HUES64 (cell line): ENCODE measurements at regions not wholly inside any gene's neighbourhood (a gene's known extent, or its start where the extent isn't known, plus 50 kb on each side); places are given as distances from the start of the nearest gene placed in this dataset.
A peak's percentile ranks its signal among the peaks of the same experiment; 100 is the strongest.
"Not testable (repeated sequence)": the region's sequence is repeated elsewhere in the genome, so short reads cannot be mapped to it uniquely, and the experiment has no call there.

Experiments
- H3K27ac ChIP-seq: 2 replicates; pipeline ENCODE4 v1.7.0; 2013; ENCODE audit warnings: low read depth, low read length, inconsistent platforms
- H3K27me3 ChIP-seq: 2 replicates; pipeline ENCODE4 v1.6.1; 2013; ENCODE audit warnings: mild to moderate bottlenecking, low read length; ENCODE audit not compliant: insufficient read depth
- H3K36me3 ChIP-seq: 2 replicates; pipeline ENCODE4 v1.6.1; 2013; ENCODE audit warnings: mild to moderate bottlenecking, low read length; ENCODE audit not compliant: insufficient read depth
- H3K4me1 ChIP-seq: 2 replicates; pipeline ENCODE4 v1.6.1; 2013; ENCODE audit warnings: mild to moderate bottlenecking, low read length, moderate library complexity; ENCODE audit not compliant: insufficient read depth
- H3K4me3 ChIP-seq: 2 replicates; pipeline ENCODE4 v1.5.1; 2013; ENCODE audit warnings: mild to moderate bottlenecking, low read length, moderate library complexity
- H3K9ac ChIP-seq: 2 replicates; pipeline ENCODE4 v1.6.1; 2013; ENCODE audit warnings: mild to moderate bottlenecking, low read depth, low read length
- H3K9me3 ChIP-seq: 2 replicates; pipeline ENCODE4 v1.6.1; 2013; ENCODE audit warnings: low read depth, low read length; ENCODE audit not compliant: insufficient read depth
- WGBS: fragments of 150-250, 120-280 bp; methylation state at CpG from one replicate; pipeline ENCODE4 v1.1.7; 2013; ENCODE audit warnings: missing lambda C conversion rate; 5-methylcytosine and 5-hydroxymethylcytosine counted together

GRCh38 chrX:150216000-150216399, 147.1 kb upstream of the MAMLD1 start:
- H3K27me3 ChIP-seq, result peaks cover 18% of the 10 kb centered on the region
- H3K4me3 ChIP-seq, H3K9me3 ChIP-seq, H3K27ac ChIP-seq, H3K4me1 ChIP-seq, H3K36me3 ChIP-seq, H3K9ac ChIP-seq: not testable (repeated sequence)
- WGBS, result 70% methylated on average over 2 of the region's 4 CpGs

DNA sequence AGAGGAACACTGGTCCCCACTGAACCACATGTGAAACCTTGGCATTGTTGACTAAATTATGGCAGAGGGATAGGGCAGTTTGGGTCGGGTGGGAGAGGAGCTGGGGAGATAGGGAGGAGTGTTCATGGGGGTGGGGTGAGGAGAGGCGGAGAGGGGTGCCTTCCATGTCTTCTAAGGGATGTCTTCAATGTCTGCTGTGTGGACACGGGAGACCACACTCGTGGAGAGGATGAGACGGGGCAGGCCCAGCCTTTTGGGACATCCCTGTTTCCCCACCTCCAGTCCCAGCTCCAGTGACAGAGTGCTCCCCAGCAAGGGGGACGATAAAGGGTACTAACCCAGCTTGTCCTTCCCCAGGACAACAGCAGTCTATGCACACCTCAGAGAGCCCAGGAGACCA, 146.4 kb upstream of the MAMLD1 start:
- Histone ChIP-seq H3K27ac (no peak overlapping the region), H3K4me1 (peaks cover 9% of the 10 kb centered on the region; the same call in 1 of the 2 replicates), H3K9me3 (no peaks in the 10 kb centered on the region), H3K4me3 (no peak overlapping the region), H3K36me3 (no peaks in the 10 kb centered on the region), H3K9ac (no peak overlapping the region), H3K27me3 (peaks cover 26% of the 10 kb centered on the region)
- WGBS, result 92% methylated on average over 6 of the region's 6 CpGs

- peaks cover 9% of the 10 kb centered on the region; the same call in 1 of the 2 replicates for H3K4me1 ChIP-seq
- no peaks in the 10 kb centered on the region for H3K9me3 ChIP-seq
- no peak overlapping the region for H3K9ac ChIP-seq
- H3K36me3 ChIP-seq, result no peaks in the 10 kb centered on the region
- WGBS, result 57% methylated on average over 1 of the region's 5 CpGs
- peaks cover 29% of the 10 kb centered on the region for H3K27me3 ChIP-seq
- H3K27ac ChIP-seq, result no peak overlapping the region
- H3K4me3 ChIP-seq, result no peak overlapping the region
Observed at GRCh38 chrX:150217609-150218008, 145.5 kb upstream of the MAMLD1 start.

DNA sequence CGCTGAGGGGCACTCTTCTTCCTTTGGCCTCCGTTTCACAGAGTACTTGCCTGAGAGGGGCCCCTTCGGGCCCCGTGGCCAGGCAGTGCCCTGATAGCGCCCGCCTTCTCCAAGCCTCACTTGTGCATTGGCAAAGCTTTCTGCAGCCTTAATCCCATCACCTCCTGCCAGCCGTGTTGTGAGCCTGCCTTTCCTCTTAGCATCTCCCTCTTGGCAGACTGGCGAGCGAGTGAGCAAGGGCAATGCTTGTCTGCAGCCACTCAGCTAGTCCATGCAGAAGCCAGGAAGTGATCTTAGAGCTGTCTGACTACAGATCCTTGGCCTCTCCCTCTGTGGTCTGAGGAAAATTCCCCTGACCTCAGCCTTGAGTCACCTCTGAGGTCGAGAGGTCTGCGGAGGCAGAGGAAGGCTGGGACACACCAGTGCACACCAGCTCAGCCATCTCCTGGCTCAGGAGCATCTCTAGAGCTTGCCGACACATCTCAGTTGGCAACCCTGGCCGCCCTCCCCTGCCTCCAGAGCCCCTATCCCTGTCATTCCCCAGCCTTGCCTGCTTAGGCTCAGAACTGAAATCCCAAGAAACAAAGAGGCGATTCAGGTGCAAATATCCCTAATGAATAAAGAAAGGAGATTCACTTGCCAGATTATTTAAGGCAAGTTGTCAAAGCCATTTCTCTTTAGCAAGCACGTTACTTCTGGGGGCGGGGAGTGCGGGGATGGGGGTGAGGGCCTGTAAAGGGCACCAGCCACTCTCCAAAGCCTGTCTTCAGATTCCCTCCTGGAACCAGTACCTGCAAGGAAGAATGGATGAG, 143.5 kb upstream of the MAMLD1 start:
- Histone ChIP-seq H3K36me3 (no peaks in the 10 kb centered on the region), H3K27me3 (peaks cover 45% of the 10 kb centered on the region), H3K9me3 (no peaks in the 10 kb centered on the region), H3K27ac (peak overlapping the region; percentile 52; the same call in 1 of the 2 replicates), H3K4me1 (peaks cover 9% of the 10 kb centered on the region; the same call in 1 of the 2 replicates), H3K4me3 (peak overlapping the region; percentile 39), H3K9ac (no peak overlapping the region)
- WGBS, result 16% methylated on average over 14 of the region's 17 CpGs

DNA sequence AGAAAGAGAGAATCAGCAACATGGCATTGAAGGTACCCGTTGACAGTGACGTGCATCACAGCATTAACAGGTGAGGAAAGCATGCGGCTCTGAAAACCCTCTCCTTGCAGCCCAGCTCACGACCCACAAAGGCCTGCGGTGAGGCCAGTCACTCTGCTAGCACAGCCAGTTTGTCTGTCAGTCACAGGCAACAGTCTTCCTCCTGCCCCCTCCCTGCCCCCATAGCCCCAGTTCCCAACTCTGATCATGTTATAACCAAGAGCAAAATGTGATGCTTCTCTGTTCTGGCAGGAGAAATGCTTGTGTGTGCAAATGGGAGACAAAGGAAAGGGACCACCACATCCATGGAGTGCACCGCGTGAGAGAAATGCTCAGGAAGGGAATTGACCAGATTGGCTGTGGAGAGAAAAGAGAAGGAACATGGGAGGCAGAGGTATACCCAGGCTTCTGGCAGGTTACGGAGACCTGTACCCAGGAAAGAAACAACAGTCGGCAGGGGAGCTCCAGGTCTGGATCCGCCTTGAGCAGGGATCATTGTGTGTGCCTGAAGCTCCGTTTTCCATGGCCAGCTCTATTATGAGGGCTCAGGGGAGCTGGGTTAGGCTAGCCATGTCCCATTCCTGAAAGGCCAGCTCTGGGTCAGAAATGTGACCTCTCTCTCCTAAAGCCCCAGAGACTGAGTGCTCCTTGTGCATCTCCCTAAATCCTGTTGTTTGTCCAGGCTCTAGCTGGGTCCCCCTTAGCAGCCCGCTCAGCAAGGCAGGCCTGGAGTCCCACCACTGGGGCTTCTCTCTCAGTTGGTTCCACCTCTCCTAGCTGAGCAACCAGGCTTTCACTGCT, 139.7 kb upstream of the MAMLD1 start:
- H3K4me1 ChIP-seq, result peaks cover 16% of the 10 kb centered on the region

DNA sequence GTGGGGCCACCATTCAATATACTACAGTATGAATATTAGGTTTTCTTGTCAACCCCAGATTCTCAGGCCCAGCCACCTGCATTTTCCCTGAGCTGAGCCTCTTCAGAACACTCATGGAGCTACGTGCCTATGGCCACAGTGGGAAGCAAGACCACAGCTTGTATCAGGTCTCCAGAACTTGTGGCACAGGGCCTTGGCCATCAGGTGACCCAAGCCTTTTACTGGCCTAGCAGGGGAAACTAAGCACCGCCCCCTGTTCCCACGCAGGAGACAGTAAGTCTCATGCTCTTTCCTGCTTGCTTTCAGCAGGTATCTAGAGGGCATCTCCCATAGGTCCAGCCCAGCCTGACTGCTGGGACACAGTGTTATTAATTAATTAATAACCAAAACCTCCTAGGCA, 138.4 kb upstream of the MAMLD1 start:
- H3K4me3 ChIP-seq, result no peak overlapping the region
- no peak overlapping the region for H3K27ac ChIP-seq
- H3K27me3 ChIP-seq, result peaks cover 74% of the 10 kb centered on the region
- peaks cover 16% of the 10 kb centered on the region for H3K4me1 ChIP-seq
- H3K9ac ChIP-seq, result no peak overlapping the region
- no peaks in the 10 kb centered on the region for H3K9me3 ChIP-seq
- WGBS, result 69% methylated on average over 3 of the region's 3 CpGs
- H3K36me3 ChIP-seq, result no peaks in the 10 kb centered on the region

More for the DNA sequence above, 139.7 kb upstream of the MAMLD1 start:
- no peaks in the 10 kb centered on the region for H3K36me3 ChIP-seq
- no peak overlapping the region for H3K9ac ChIP-seq
- 90% methylated on average over 12 of the region's 12 CpGs for WGBS
- H3K27ac ChIP-seq, result no peak overlapping the region
- no peak overlapping the region for H3K4me3 ChIP-seq
- H3K9me3 ChIP-seq, result no peaks in the 10 kb centered on the region
- peaks cover 76% of the 10 kb centered on the region for H3K27me3 ChIP-seq

- no peaks in the 10 kb centered on the region for H3K36me3 ChIP-seq
- no peaks in the 10 kb centered on the region for H3K9me3 ChIP-seq
- no peak overlapping the region for H3K27ac ChIP-seq
- 0 out of 2 replicates have a peak overlapping the region, but pooled peaks have one; percentile 11 for H3K4me3 ChIP-seq
- H3K4me1 ChIP-seq, result peaks cover 14% of the 10 kb centered on the region
- peaks cover 71% of the 10 kb centered on the region for H3K27me3 ChIP-seq
- no peak overlapping the region for H3K9ac ChIP-seq
- WGBS, result no CpG with 5 or more reads among the region's 3 CpGs
Observed at GRCh38 chrX:150225266-150225665, 137.9 kb upstream of the MAMLD1 start.

GRCh38 chrX:150225756-150226155, 137.4 kb upstream of the MAMLD1 start:
- H3K36me3 ChIP-seq, result no peaks in the 10 kb centered on the region
- 0 out of 2 replicates have a peak overlapping the region, but pooled peaks have one; percentile 11 for H3K4me3 ChIP-seq
- no peak overlapping the region for H3K27ac ChIP-seq
- H3K4me1 ChIP-seq, result peaks cover 9% of the 10 kb centered on the region
- H3K9ac ChIP-seq, result no peak overlapping the region
- WGBS, result 9% methylated on average over 9 of the region's 11 CpGs
- peaks cover 67% of the 10 kb centered on the region for H3K27me3 ChIP-seq
- H3K9me3 ChIP-seq, result no peaks in the 10 kb centered on the region

- Histone ChIP-seq H3K27me3 (peaks cover 60% of the 10 kb centered on the region), H3K4me3 (no peak overlapping the region), H3K36me3 (no peaks in the 10 kb centered on the region), H3K9ac (no peak overlapping the region), H3K9me3 (no peaks in the 10 kb centered on the region), H3K27ac (no peak overlapping the region), H3K4me1 (peaks cover 7% of the 10 kb centered on the region)
- WGBS, result 56% methylated on average over 9 of the region's 9 CpGs
Observed at GRCh38 chrX:150226223-150226965, 136.7 kb upstream of the MAMLD1 start.

GRCh38 chrX:150227321-150227860, 135.7 kb upstream of the MAMLD1 start:
- peaks cover 7% of the 10 kb centered on the region for H3K4me1 ChIP-seq
- H3K36me3 ChIP-seq, result no peaks in the 10 kb centered on the region
- peaks cover 54% of the 10 kb centered on the region for H3K27me3 ChIP-seq
- no peaks in the 10 kb centered on the region for H3K9me3 ChIP-seq
- no peak overlapping the region for H3K9ac ChIP-seq
- 91% methylated on average over 3 of the region's 7 CpGs for WGBS
- no peak overlapping the region for H3K4me3 ChIP-seq
- no peak overlapping the region for H3K27ac ChIP-seq
